DOHH2 (cell line): ENCODE measurements at regions not wholly inside any gene's neighbourhood (a gene's known extent, or its start where the extent isn't known, plus 50 kb on each side); places are given as distances from the start of the nearest gene placed in this dataset.

ENCODE experiments used
- EZH2phosphoT487 ChIP-seq: fragments of 200-600 bp; sonication (generic); IDR thresholded peaks from 2 replicates; pipeline ENCODE4 v1.6.1; 2017; ENCODE audit warnings: borderline replicate concordance, mild to moderate bottlenecking, antibody characterized with exemption, low read length, moderate library complexity, mixed read lengths
- TF ChIP-seq, protein P1 (sequence below): fragments of 200-600 bp; sonication (generic); IDR thresholded peaks from one replicate; pipeline ENCODE4 v1.5.1; 2014; ENCODE audit warnings: antibody characterized with exemption, mild to moderate bottlenecking, low read depth, low read length; ENCODE audit not compliant: poor library complexity, severe bottlenecking

DNA sequence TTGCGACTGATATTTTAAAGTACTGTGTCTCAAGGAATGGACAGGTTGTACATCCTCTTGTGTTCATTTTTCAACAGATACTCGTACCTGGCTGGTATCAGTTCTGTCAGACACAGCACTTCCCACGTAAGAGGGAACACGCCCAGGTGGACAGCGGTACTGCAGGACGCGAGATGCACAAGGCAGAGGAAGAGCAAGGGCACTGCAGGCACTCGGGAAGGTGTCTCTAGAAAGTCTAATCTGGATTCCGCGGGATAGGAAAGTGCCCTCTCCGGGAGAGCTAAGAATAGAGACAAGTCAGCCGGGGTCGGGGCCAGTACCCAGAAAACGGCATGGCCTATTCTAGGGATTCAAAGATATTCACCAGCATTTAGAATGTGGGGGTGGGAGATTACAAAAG is 94.2 kb upstream of the MBOAT1 start:
- TF ChIP-seq, protein P1, sequence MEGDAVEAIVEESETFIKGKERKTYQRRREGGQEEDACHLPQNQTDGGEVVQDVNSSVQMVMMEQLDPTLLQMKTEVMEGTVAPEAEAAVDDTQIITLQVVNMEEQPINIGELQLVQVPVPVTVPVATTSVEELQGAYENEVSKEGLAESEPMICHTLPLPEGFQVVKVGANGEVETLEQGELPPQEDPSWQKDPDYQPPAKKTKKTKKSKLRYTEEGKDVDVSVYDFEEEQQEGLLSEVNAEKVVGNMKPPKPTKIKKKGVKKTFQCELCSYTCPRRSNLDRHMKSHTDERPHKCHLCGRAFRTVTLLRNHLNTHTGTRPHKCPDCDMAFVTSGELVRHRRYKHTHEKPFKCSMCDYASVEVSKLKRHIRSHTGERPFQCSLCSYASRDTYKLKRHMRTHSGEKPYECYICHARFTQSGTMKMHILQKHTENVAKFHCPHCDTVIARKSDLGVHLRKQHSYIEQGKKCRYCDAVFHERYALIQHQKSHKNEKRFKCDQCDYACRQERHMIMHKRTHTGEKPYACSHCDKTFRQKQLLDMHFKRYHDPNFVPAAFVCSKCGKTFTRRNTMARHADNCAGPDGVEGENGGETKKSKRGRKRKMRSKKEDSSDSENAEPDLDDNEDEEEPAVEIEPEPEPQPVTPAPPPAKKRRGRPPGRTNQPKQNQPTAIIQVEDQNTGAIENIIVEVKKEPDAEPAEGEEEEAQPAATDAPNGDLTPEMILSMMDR: no peak
- no peak for TF ChIP-seq EZH2phosphoT487
